Common myeloid progenitor, CD34-positive (primary cell): ENCODE measurements at regions not wholly inside any gene's neighbourhood (a gene's known extent, or its start where the extent isn't known, plus 50 kb on each side); places are given as distances from the start of the nearest gene placed in this dataset.

Experiments
- CTCF ChIA-PET: fragments of 350-600 bp; sonication (Branson Sonifier 250); formaldehyde crosslinking; loops from one replicate; lab custom pipeline; 2021; ENCODE audit warnings: antibody characterized with exemption; lab: Charles Lee
- POLR2A ChIA-PET: fragments of 350-600 bp; sonication (Branson Sonifier 250); formaldehyde crosslinking; loops from one replicate; lab custom pipeline; 2021; ENCODE audit warnings: antibody characterized with exemption; lab: Charles Lee
- DNase-seq, 3 donors: peaks; one replicate each; pipeline versions ENCODE4 v3.0.0 to v3.0.0-alpha.2; 2013
- H3K27ac ChIP-seq, 2 experiments: 1 replicate in 1 of 2; 2 replicates in 1 of 2; pipeline ENCODE4 v1.7.0; 2013; ENCODE audit warnings: inconsistent platforms in 2 of 2, low read length in 2 of 2, mild to moderate bottlenecking in 2 of 2, low read depth in 1 of 2, moderate library complexity in 1 of 2; ENCODE audit not compliant: severe bottlenecking in 2 of 2, insufficient read depth in 1 of 2, poor library complexity in 1 of 2
- H3K27me3 ChIP-seq, 5 experiments: replicated peaks in 2 of 5; 1 replicate in 3 of 5; 2 replicates in 2 of 5; pipeline versions ENCODE4 v1.6.1 to v1.7.0; 2013; ENCODE audit warnings: low read length in 4 of 5, mild to moderate bottlenecking in 2 of 5, moderate library complexity in 2 of 5, inconsistent platforms in 1 of 5; ENCODE audit not compliant: insufficient read depth in 5 of 5, control insufficient read depth in 4 of 5
- H3K36me3 ChIP-seq, 4 experiments: 1 replicate in 2 of 4; 2 replicates in 2 of 4; pipeline versions ENCODE4 v1.6.1 to v1.7.0; 2013; ENCODE audit warnings: low read length in 3 of 4, control low read depth in 1 of 4, mild to moderate bottlenecking in 1 of 4; ENCODE audit not compliant: control insufficient read depth in 4 of 4, insufficient read depth in 4 of 4
- H3K4me1 ChIP-seq, 4 experiments: 1 replicate in 3 of 4; 2 replicates in 1 of 4; pipeline versions ENCODE4 v1.6.1 to v1.7.1; 2013; ENCODE audit warnings: low read length in 3 of 4, mild to moderate bottlenecking in 3 of 4, control low read depth in 1 of 4, inconsistent platforms in 1 of 4, moderate library complexity in 1 of 4; ENCODE audit not compliant: control insufficient read depth in 4 of 4, insufficient read depth in 4 of 4; ENCODE audit errors: control extremely low read depth in 1 of 4
- H3K4me3 ChIP-seq, 7 experiments: 1 replicate in 4 of 7; 2 replicates in 3 of 7; pipeline versions ENCODE4 v1.5.1 to v1.7.0; 2013; ENCODE audit warnings: mild to moderate bottlenecking in 7 of 7, low read length in 6 of 7, moderate library complexity in 6 of 7, inconsistent platforms in 2 of 7, low read depth in 2 of 7, control low read depth in 1 of 7; ENCODE audit not compliant: insufficient read depth in 4 of 7, control insufficient read depth in 1 of 7; ENCODE audit errors: extremely low read depth in 1 of 7
- H3K9me3 ChIP-seq, 5 experiments: 1 replicate in 4 of 5; 2 replicates in 1 of 5; pipeline versions ENCODE4 v1.6.1 to v1.7.1; 2013; ENCODE audit warnings: low read length in 4 of 5, mild to moderate bottlenecking in 2 of 5, inconsistent platforms in 1 of 5, low read depth in 1 of 5, moderate library complexity in 1 of 5; ENCODE audit not compliant: control insufficient read depth in 4 of 5, insufficient read depth in 2 of 5; ENCODE audit errors: control extremely low read depth in 1 of 5
- WGBS: methylation state at CpG from one replicate; pipeline ENCODE4 v1.1.5; 2013; ENCODE audit not compliant: insufficient coverage; 5-methylcytosine and 5-hydroxymethylcytosine counted together

GRCh38 chr11:115087791-115088190, 409.5 kb downstream of the NXPE2 start:
- Histone ChIP-seq H3K9me3 (peaks cover 0 to 1% (median 0%) of the 10 kb centered on the region in 5 experiments), H3K4me1 (no peaks in the 10 kb centered on the region), H3K4me3 (no peak overlapping the region), H3K36me3 (no peaks in the 10 kb centered on the region), H3K27me3 (no peaks in the 10 kb centered on the region), H3K27ac (no peak overlapping the region)
- WGBS = 100% methylated on average over 1 of the region's 2 CpGs
- no peak for DNase-seq
- POLR2A ChIA-PET = no interaction called here
- CTCF ChIA-PET = no interaction called here

GRCh38 chr11:115092516-115092915, 411.7 kb downstream of the CADM1 start:
- H3K27ac ChIP-seq = no peak overlapping the region
- 77% methylated on average over 3 of the region's 3 CpGs for WGBS
- H3K4me3 ChIP-seq = no peak overlapping the region
- no peak for DNase-seq
- POLR2A ChIA-PET = no interaction called here
- no peaks in the 10 kb centered on the region for H3K36me3 ChIP-seq
- peaks cover 0 to 1% (median 0%) of the 10 kb centered on the region in 5 experiments for H3K9me3 ChIP-seq
- H3K27me3 ChIP-seq = no peaks in the 10 kb centered on the region
- CTCF ChIA-PET = no interaction called here
- no peaks in the 10 kb centered on the region for H3K4me1 ChIP-seq

DNA sequence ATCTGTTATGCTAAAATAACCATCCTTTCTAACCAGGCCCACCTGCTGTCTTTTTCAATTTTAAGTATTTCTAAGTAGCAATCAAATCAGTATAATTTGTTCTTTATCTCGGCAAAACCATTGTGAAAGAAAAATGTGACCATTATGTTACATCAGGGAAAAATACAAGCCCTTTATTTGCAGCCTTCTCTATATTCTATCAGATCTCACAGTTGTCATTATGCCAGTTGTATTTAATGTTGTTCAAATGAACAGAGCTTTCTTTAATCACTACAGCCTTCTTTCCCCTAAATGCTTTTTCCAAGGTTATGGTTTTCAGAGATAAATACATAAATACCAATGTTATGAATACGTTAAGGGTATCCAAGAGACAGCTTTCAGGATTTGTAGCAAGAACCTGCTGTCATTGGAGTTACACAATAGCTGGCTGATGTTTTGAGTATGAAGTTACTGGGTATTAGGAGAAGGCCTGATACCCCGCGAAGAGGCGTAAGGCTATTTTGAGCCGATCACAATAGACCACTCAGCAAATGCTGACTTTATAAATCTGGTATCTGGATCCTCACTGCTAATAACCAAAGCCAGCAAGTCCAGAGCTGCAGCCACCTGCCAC, 406.3 kb downstream of the CADM1 start:
- WGBS = 72% methylated on average over 4 of the region's 6 CpGs
- POLR2A ChIA-PET = no interaction called here

DNA sequence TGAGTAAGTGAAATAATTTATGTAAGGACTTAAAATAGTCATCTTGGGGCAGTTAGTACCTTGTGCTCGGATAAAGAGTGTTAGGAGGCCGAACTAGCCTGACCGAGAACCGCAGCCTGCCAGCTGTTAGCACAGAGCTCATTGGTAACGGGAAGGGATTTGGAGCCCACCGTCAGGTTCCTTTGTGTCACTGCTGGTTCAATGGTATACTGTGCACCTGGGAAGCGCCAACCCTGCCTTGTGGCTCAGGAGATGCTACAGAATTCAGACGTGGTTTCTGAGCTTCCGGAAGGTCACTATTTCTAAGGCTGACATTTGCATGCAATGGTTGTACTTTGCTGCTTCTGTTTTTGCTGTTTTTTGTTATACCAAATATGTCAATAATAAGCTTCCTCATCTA, 403.5 kb downstream of the CADM1 start:
- H3K36me3 ChIP-seq = no peaks in the 10 kb centered on the region
- H3K27ac ChIP-seq = no peak overlapping the region
- H3K4me1 ChIP-seq = no peaks in the 10 kb centered on the region
- DNase-seq = no peak
- ChIA-PET CTCF (no interaction called here), POLR2A (no interaction called here)
- H3K4me3 ChIP-seq = no peak overlapping the region
- WGBS = 95% methylated on average over 9 of the region's 9 CpGs
- no peaks in the 10 kb centered on the region for H3K27me3 ChIP-seq
- no peaks in the 10 kb centered on the region for H3K9me3 ChIP-seq

More for the DNA sequence above, 406.3 kb downstream of the CADM1 start:
- Histone ChIP-seq H3K27ac (no peak overlapping the region), H3K27me3 (no peaks in the 10 kb centered on the region), H3K9me3 (no peaks in the 10 kb centered on the region), H3K36me3 (no peaks in the 10 kb centered on the region), H3K4me1 (no peaks in the 10 kb centered on the region), H3K4me3 (no peak overlapping the region)
- no peak for DNase-seq
- CTCF ChIA-PET = no interaction called here

DNA sequence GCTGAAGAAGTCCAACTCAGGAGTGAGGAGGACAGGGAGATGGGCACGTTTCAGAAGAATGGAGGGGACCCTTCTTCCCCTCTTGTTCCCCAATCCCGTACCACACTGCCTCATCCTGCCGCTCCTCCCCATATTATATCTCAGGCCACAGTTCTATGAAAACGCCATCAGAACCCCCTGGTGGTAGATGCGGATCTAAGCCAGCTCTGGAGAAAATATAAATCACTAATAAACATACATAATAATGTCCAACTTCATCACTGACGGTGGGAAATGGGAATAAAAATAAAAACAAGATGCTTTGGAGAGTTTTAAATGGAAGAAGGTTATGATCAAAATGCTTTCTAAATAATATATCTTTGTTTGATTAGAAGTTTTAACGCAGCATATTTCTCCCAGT, 400.3 kb downstream of the CADM1 start:
- H3K27ac ChIP-seq = no peak overlapping the region
- CTCF ChIA-PET = no interaction called here
- DNase-seq = no peak
- POLR2A ChIA-PET = no interaction called here
- no peaks in the 10 kb centered on the region for H3K4me1 ChIP-seq
- no peaks in the 10 kb centered on the region for H3K9me3 ChIP-seq
- WGBS = no CpG with 5 or more reads among the region's 7 CpGs
- no peak overlapping the region for H3K4me3 ChIP-seq
- no peaks in the 10 kb centered on the region for H3K36me3 ChIP-seq
- H3K27me3 ChIP-seq = no peaks in the 10 kb centered on the region

- Histone ChIP-seq H3K27ac (no peak overlapping the region), H3K4me3 (no peak overlapping the region), H3K4me1 (no peaks in the 10 kb centered on the region), H3K9me3 (no peaks in the 10 kb centered on the region), H3K36me3 (no peaks in the 10 kb centered on the region), H3K27me3 (no peaks in the 10 kb centered on the region)
- 76% methylated on average over 7 of the region's 9 CpGs for WGBS
- ChIA-PET POLR2A (no interaction called here), CTCF (no interaction called here)
- DNase-seq = no peak
Observed at GRCh38 chr11:115104851-115105453, 399.3 kb downstream of the CADM1 start.

GRCh38 chr11:115111066-115111465, 393.1 kb downstream of the CADM1 start:
- CTCF ChIA-PET = no interaction called here
- no peak overlapping the region for H3K4me3 ChIP-seq
- H3K27ac ChIP-seq = no peak overlapping the region
- H3K4me1 ChIP-seq = no peaks in the 10 kb centered on the region
- WGBS = 89% methylated on average over 5 of the region's 5 CpGs
- no peaks in the 10 kb centered on the region for H3K36me3 ChIP-seq
- H3K27me3 ChIP-seq = peaks cover 0 to 1% (median 0%) of the 10 kb centered on the region in 5 experiments
- no peaks in the 10 kb centered on the region for H3K9me3 ChIP-seq
- DNase-seq = no peak
- POLR2A ChIA-PET = no interaction called here
